Gastrocnemius medialis (tissue), 4 donors: ENCODE measurements at regions not wholly inside any gene's neighbourhood (a gene's known extent, or its start where the extent isn't known, plus 50 kb on each side); places are given as distances from the start of the nearest gene placed in this dataset.

Experiments
- ATAC-seq, 2 donors: fragments of 150-250 bp; one replicate each; pipeline ENCODE4 v1.9.1; 2016
- DNase-seq, 2 donors: peaks; one replicate each; pipeline ENCODE4 v3.0.0-alpha.2; 2019
- H3K27ac ChIP-seq, 4 donors: fragments of 200-600 bp; sonication (generic); 1 replicate in 1 of 4; 2 replicates in 3 of 4; pipeline ENCODE4 v1.5.1; 2016 to 2018; ENCODE audit warnings: mild to moderate bottlenecking in 2 of 4, moderate library complexity in 1 of 4
- H3K27me3 ChIP-seq, 3 donors: fragments of 200-600 bp; sonication (generic) in 2 of 3; 1 replicate in 1 of 3; 2 replicates in 2 of 3; pipeline versions ENCODE4 v1.5.1 to v1.6.0; 2016 to 2019; ENCODE audit warnings: mild to moderate bottlenecking in 1 of 3, moderate library complexity in 1 of 3
- H3K36me3 ChIP-seq, 2 donors: fragments of 200-600 bp; sonication (generic) in 1 of 2; one replicate each; pipeline ENCODE4 v1.5.1; 2017 to 2018
- H3K4me1 ChIP-seq, 2 donors: fragments of 200-600 bp; sonication (generic) in 1 of 2; one replicate each; pipeline ENCODE4 v1.5.1; 2016 to 2017; ENCODE audit warnings: mild to moderate bottlenecking in 2 of 2
- H3K4me3 ChIP-seq, 4 donors: fragments of 200-600 bp; sonication (generic) in 3 of 4; 1 replicate in 1 of 4; 2 replicates in 3 of 4; pipeline ENCODE4 v1.5.1; 2016 to 2019; ENCODE audit warnings: mild to moderate bottlenecking in 2 of 4
- H3K9me3 ChIP-seq, 3 donors: fragments of 200-600 bp; sonication (generic) in 2 of 3; 1 replicate in 1 of 3; 2 replicates in 2 of 3; pipeline ENCODE4 v1.5.1; 2016 to 2019
- POLR2A ChIP-seq, 2 donors: fragments of 450-650 bp; IDR thresholded peaks; one replicate each; pipeline ENCODE4 v1.6.1; 2017; ENCODE audit warnings: antibody characterized with exemption in 2 of 2, mild to moderate bottlenecking in 2 of 2, moderate library complexity in 2 of 2
- in situ Hi-C, 4 donors: fragments of 200-750 bp; cut with MboI; loops; one replicate each; pipeline versions ENCODE4 v1.15.0 to v1.8.0; 2017; ENCODE audit warnings: low sequenced_read_pairs in 4 of 4
- intact Hi-C: fragments of 100-400 bp; cut with DNase I; formaldehyde crosslinking; loops from one replicate; pipeline ENCODE4 v1.15.1; 2023; ENCODE audit warnings: low total_unique reads
- TF ChIP-seq, protein P1 (sequence below), 5 experiments: fragments of 450-650 bp in 3 of 5; fragments of 200-600 bp in 2 of 5; sonication (generic) in 2 of 5; IDR thresholded peaks in 4 of 5; conservative IDR thresholded peaks in 1 of 5; 1 replicate in 4 of 5; 2 replicates in 1 of 5; pipeline ENCODE4 v1.5.1; 2016 to 2019; ENCODE audit warnings: antibody characterized with exemption in 5 of 5, mild to moderate bottlenecking in 3 of 5, moderate library complexity in 3 of 5

GRCh38 chr4:17115583-17115982, 217.1 kb upstream of the LDB2 start:
- intact Hi-C loops: no loop called here
- DNase-seq: no peak
- ATAC-seq: no peak
- no peak for TF ChIP-seq POLR2A (IDR thresholded peaks at IDR 0.05)
- TF ChIP-seq, protein P1, sequence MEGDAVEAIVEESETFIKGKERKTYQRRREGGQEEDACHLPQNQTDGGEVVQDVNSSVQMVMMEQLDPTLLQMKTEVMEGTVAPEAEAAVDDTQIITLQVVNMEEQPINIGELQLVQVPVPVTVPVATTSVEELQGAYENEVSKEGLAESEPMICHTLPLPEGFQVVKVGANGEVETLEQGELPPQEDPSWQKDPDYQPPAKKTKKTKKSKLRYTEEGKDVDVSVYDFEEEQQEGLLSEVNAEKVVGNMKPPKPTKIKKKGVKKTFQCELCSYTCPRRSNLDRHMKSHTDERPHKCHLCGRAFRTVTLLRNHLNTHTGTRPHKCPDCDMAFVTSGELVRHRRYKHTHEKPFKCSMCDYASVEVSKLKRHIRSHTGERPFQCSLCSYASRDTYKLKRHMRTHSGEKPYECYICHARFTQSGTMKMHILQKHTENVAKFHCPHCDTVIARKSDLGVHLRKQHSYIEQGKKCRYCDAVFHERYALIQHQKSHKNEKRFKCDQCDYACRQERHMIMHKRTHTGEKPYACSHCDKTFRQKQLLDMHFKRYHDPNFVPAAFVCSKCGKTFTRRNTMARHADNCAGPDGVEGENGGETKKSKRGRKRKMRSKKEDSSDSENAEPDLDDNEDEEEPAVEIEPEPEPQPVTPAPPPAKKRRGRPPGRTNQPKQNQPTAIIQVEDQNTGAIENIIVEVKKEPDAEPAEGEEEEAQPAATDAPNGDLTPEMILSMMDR (IDR thresholded peaks at IDR 0.05 in 4 of 5, conservative IDR thresholded peaks at IDR 0.05 in 1 of 5): no peak
- in situ Hi-C loops: no loop called here
- Histone ChIP-seq H3K4me3 (no peak overlapping the region), H3K9me3 (no peaks in the 10 kb centered on the region), H3K27me3 (no peaks in the 10 kb centered on the region), H3K27ac (no peak overlapping the region), H3K36me3 (no peaks in the 10 kb centered on the region), H3K4me1 (no peaks in the 10 kb centered on the region)

GRCh38 chr4:17112292-17112659, 213.8 kb upstream of the LDB2 start:
- Histone ChIP-seq H3K36me3 (no peaks in the 10 kb centered on the region), H3K9me3 (no peaks in the 10 kb centered on the region), H3K27ac (no peak overlapping the region), H3K4me3 (no peak overlapping the region), H3K27me3 (no peaks in the 10 kb centered on the region), H3K4me1 (no peaks in the 10 kb centered on the region)
- no peak for TF ChIP-seq POLR2A (IDR thresholded peaks at IDR 0.05)
- TF ChIP-seq, protein P1 (IDR thresholded peaks at IDR 0.05 in 4 of 5, conservative IDR thresholded peaks at IDR 0.05 in 1 of 5): no peak
- in situ Hi-C loops: no loop called here
- intact Hi-C loops: no loop called here
- ATAC-seq: no peak
- no peak for DNase-seq

DNA sequence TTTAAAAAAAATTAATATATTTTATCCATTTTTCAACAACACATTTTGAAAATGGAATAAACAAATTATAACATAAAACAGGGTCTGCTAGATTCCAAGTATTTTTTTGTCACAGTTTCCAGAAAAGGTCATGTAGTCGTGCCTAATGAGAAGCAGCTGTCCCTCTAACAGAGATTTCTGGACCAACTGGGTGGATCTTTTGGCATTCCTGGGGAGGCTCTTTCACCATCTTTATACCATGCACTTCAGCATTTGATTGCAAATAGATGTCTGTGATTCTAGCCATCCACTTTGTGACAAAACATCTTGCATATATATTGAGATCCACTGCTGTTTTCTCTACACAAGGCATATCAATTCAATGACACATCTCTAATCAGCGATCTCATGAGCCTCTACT, 210.7 kb upstream of the LDB2 start:
- intact Hi-C loops (no loop called here), in situ Hi-C loops (no loop called here)
- TF ChIP-seq POLR2A (IDR thresholded peaks at IDR 0.05): no peak
- TF ChIP-seq, protein P1 (IDR thresholded peaks at IDR 0.05 in 4 of 5, conservative IDR thresholded peaks at IDR 0.05 in 1 of 5): no peak
- Histone ChIP-seq H3K4me1 (no peaks in the 10 kb centered on the region), H3K4me3 (no peak overlapping the region), H3K27ac (no peak overlapping the region), H3K27me3 (no peaks in the 10 kb centered on the region), H3K9me3 (no peaks in the 10 kb centered on the region), H3K36me3 (no peaks in the 10 kb centered on the region)
- DNase-seq (no peak), ATAC-seq (no peak)

GRCh38 chr4:17103231-17103630, 204.8 kb upstream of the LDB2 start:
- H3K36me3 ChIP-seq: no peaks in the 10 kb centered on the region
- DNase-seq (no peak), ATAC-seq (no peak)
- H3K4me1 ChIP-seq: no peaks in the 10 kb centered on the region
- no peaks in the 10 kb centered on the region for H3K27me3 ChIP-seq
- in situ Hi-C loops: no loop called here
- H3K4me3 ChIP-seq: no peak overlapping the region
- H3K9me3 ChIP-seq: no peaks in the 10 kb centered on the region
- no peak overlapping the region for H3K27ac ChIP-seq
- intact Hi-C loops: no loop called here
- no peak for TF ChIP-seq POLR2A (IDR thresholded peaks at IDR 0.05)
- TF ChIP-seq, protein P1 (IDR thresholded peaks at IDR 0.05 in 4 of 5, conservative IDR thresholded peaks at IDR 0.05 in 1 of 5): no peak

DNA sequence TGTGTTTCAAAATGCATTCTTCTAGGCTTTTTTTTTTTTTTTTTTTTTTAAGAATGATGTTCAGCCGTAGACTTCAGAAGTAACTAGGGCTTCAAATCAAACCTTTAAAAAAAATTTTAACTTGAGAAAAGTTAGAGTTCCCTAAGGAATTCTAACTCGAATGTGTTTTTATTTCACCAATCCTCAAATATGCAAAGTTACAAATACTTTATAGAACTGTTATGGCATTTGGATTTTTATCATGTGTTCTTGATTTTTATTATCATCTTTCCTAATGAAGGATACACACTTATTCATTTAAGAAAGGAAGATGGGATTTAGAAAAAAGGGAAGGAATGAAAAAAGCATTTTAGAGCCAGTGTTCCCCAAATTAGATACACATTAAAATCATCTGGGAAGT, 200.6 kb upstream of the LDB2 start:
- no peak for TF ChIP-seq POLR2A (IDR thresholded peaks at IDR 0.05)
- TF ChIP-seq, protein P1 (IDR thresholded peaks at IDR 0.05 in 4 of 5, conservative IDR thresholded peaks at IDR 0.05 in 1 of 5): no peak
- H3K36me3 ChIP-seq: no peaks in the 10 kb centered on the region
- in situ Hi-C loops: no loop called here

More for the DNA sequence above, 200.6 kb upstream of the LDB2 start:
- Histone ChIP-seq H3K9me3 (no peaks in the 10 kb centered on the region), H3K4me3 (no peak overlapping the region), H3K4me1 (no peaks in the 10 kb centered on the region), H3K27ac (no peak overlapping the region), H3K27me3 (no peaks in the 10 kb centered on the region)
- DNase-seq (no peak), ATAC-seq (no peak)
- intact Hi-C loops: no loop called here
